ENCODE measurements at regions not wholly inside any gene's neighbourhood (a gene's known extent, or its start where the extent isn't known, plus 50 kb on each side); places are given as distances from the start of the nearest gene placed in this dataset.

DNA sequence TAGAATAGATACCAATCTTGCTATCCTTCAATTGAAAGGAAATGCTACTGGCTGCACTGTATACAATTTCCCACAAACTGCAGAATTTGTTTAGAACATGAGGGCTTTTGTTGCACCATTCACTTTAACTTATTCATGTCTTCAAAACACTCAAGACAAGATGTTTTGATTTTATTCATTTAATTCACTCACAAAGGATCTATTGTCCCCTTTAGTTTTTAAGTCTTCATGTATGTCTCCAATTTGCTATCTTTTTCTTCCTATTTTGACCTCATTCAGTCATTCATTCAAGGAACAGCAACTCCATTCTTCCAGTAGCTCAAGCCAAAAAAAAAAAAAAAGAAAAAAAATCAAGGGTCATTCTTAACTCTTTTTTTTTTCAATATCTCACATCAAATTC is 130.6 kb upstream of the SOX21 start:
- TF ChIP-seq, protein P1, sequence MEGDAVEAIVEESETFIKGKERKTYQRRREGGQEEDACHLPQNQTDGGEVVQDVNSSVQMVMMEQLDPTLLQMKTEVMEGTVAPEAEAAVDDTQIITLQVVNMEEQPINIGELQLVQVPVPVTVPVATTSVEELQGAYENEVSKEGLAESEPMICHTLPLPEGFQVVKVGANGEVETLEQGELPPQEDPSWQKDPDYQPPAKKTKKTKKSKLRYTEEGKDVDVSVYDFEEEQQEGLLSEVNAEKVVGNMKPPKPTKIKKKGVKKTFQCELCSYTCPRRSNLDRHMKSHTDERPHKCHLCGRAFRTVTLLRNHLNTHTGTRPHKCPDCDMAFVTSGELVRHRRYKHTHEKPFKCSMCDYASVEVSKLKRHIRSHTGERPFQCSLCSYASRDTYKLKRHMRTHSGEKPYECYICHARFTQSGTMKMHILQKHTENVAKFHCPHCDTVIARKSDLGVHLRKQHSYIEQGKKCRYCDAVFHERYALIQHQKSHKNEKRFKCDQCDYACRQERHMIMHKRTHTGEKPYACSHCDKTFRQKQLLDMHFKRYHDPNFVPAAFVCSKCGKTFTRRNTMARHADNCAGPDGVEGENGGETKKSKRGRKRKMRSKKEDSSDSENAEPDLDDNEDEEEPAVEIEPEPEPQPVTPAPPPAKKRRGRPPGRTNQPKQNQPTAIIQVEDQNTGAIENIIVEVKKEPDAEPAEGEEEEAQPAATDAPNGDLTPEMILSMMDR (IDR thresholded peaks at IDR 0.05; ENCODE audit: poor library complexity, severe bottlenecking) = no peak
- TF ChIP-seq, protein P2, sequence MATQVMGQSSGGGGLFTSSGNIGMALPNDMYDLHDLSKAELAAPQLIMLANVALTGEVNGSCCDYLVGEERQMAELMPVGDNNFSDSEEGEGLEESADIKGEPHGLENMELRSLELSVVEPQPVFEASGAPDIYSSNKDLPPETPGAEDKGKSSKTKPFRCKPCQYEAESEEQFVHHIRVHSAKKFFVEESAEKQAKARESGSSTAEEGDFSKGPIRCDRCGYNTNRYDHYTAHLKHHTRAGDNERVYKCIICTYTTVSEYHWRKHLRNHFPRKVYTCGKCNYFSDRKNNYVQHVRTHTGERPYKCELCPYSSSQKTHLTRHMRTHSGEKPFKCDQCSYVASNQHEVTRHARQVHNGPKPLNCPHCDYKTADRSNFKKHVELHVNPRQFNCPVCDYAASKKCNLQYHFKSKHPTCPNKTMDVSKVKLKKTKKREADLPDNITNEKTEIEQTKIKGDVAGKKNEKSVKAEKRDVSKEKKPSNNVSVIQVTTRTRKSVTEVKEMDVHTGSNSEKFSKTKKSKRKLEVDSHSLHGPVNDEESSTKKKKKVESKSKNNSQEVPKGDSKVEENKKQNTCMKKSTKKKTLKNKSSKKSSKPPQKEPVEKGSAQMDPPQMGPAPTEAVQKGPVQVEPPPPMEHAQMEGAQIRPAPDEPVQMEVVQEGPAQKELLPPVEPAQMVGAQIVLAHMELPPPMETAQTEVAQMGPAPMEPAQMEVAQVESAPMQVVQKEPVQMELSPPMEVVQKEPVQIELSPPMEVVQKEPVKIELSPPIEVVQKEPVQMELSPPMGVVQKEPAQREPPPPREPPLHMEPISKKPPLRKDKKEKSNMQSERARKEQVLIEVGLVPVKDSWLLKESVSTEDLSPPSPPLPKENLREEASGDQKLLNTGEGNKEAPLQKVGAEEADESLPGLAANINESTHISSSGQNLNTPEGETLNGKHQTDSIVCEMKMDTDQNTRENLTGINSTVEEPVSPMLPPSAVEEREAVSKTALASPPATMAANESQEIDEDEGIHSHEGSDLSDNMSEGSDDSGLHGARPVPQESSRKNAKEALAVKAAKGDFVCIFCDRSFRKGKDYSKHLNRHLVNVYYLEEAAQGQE (IDR thresholded peaks at IDR 0.05; ENCODE audit: borderline replicate concordance) = no peak
- TF ChIP-seq EZH2 (IDR thresholded peaks at IDR 0.05; ENCODE audit: borderline replicate concordance, insufficient read depth, low read length, poor library complexity, severe bottlenecking) = no peak
- no peak for TF ChIP-seq EP300 (conservative IDR thresholded peaks at IDR 0.05; ENCODE audit: poor library complexity, severe bottlenecking)
- no peak for TF ChIP-seq POLR2AphosphoS5 (IDR thresholded peaks at IDR 0.05)
- TF ChIP-seq RAD21 (conservative IDR thresholded peaks at IDR 0.05) = no peak
